K562 (cell line): ENCODE measurements at regions not wholly inside any gene's neighbourhood (a gene's known extent, or its start where the extent isn't known, plus 50 kb on each side); places are given as distances from the start of the nearest gene placed in this dataset.

Experiments
- BRF1 ChIP-seq: IDR thresholded peaks from 3 replicates; pipeline ENCODE4 v1.6.1; 2011; ENCODE audit warnings: borderline replicate concordance, mild to moderate bottlenecking; ENCODE audit not compliant: insufficient read length; ENCODE audit errors: extremely low read depth
- CBFA2T3 ChIP-seq: fragments of 450-650 bp; IDR thresholded peaks from 2 replicates; pipeline ENCODE4 v1.6.1; 2017
- DPF2 ChIP-seq: fragments of 450-650 bp; IDR thresholded peaks from 2 replicates; pipeline ENCODE4 v1.6.1; 2016
- EP300 ChIP-seq: IDR thresholded peaks from 2 replicates; pipeline ENCODE4 v1.6.1; 2012; ENCODE audit warnings: low read length, improper control_type of control experiment
- GABPB2 ChIP-seq: fragments of 250-450 bp; sonication (Bioruptor Pico); conservative IDR thresholded peaks from 2 replicates; pipeline ENCODE4 v1.5.1; 2021; ENCODE audit warnings: mild to moderate bottlenecking
- GTF2F1 ChIP-seq: IDR thresholded peaks from 2 replicates; pipeline ENCODE4 v1.6.1; 2011; ENCODE audit warnings: low read depth, low read length, improper control_type of control experiment
- HMG20B ChIP-seq: fragments of 250-450 bp; sonication (Bioruptor Pico); IDR thresholded peaks from 2 replicates; pipeline ENCODE4 v1.5.0; 2021; ENCODE audit warnings: mild to moderate bottlenecking
- HSF4 ChIP-seq: fragments of 250-450 bp; sonication (Bioruptor Pico); IDR thresholded peaks from 2 replicates; pipeline ENCODE4 v2.1.2; 2022; ENCODE audit warnings: mild to moderate bottlenecking, moderate library complexity, borderline replicate concordance
- ILF3 ChIP-seq: fragments of 450-650 bp; IDR thresholded peaks from 2 replicates; pipeline ENCODE4 v1.6.1; 2018; ENCODE audit warnings: antibody characterized with exemption, mild to moderate bottlenecking, moderate library complexity, borderline replicate concordance
- JUNB ChIP-seq: fragments of 450-650 bp; formaldehyde crosslinking; conservative IDR thresholded peaks from 2 replicates; pipeline ENCODE4 v1.4.0; 2020; ENCODE audit warnings: mild to moderate bottlenecking
- KDM1A ChIP-seq, 2 experiments: fragments of 450-650 bp; IDR thresholded peaks; 2 replicates each; pipeline ENCODE4 v1.6.1; 2016; ENCODE audit warnings: mild to moderate bottlenecking in 2 of 2
- KDM4B ChIP-seq, 2 experiments: fragments of 450-650 bp in 1 of 2; sonication (generic) in 1 of 2; IDR thresholded peaks; 2 replicates each; pipeline ENCODE4 v1.6.1; 2016 to 2017; ENCODE audit warnings: borderline replicate concordance in 2 of 2, antibody characterized with exemption in 1 of 2, low read depth in 1 of 2, mild to moderate bottlenecking in 1 of 2
- MAFG ChIP-seq: fragments of 450-650 bp; conservative IDR thresholded peaks from 2 replicates; pipeline ENCODE4 v1.6.1; 2016; ENCODE audit warnings: missing genetic modification characterization, missing compliant biosample characterization
- NCOA4 ChIP-seq: fragments of 450-650 bp; IDR thresholded peaks from 2 replicates; pipeline ENCODE4 v1.6.1; 2018; ENCODE audit warnings: mild to moderate bottlenecking; ENCODE audit not compliant: partially characterized antibody
- NFATC3 ChIP-seq: fragments of 450-650 bp; IDR thresholded peaks from 2 replicates; pipeline ENCODE4 v1.6.1; 2017; ENCODE audit warnings: mild to moderate bottlenecking
- POLR2A ChIP-seq: fragments of 450-650 bp; conservative IDR thresholded peaks from 2 replicates; pipeline ENCODE4 v1.6.1; 2016
- POLR2G ChIP-seq: fragments of 200-400 bp; formaldehyde crosslinking; IDR thresholded peaks from 2 replicates; pipeline ENCODE4 v1.6.1; 2017; ENCODE audit warnings: low read depth, mild to moderate bottlenecking, antibody characterized with exemption, low read length, moderate library complexity
- RB1 ChIP-seq: fragments of 450-650 bp; IDR thresholded peaks from 2 replicates; pipeline ENCODE4 v1.6.1; 2017; ENCODE audit warnings: low read depth, mild to moderate bottlenecking
- RBM25 ChIP-seq: fragments of 200-400 bp; formaldehyde crosslinking; IDR thresholded peaks from 2 replicates; pipeline ENCODE4 v1.6.1; 2018; ENCODE audit warnings: low read length, low read depth, moderate library complexity; ENCODE audit not compliant: severe bottlenecking
- RFX7 ChIP-seq: fragments of 250-450 bp; sonication (Bioruptor Pico); IDR thresholded peaks from 2 replicates; pipeline ENCODE4 v1.5.1; 2021; ENCODE audit warnings: mild to moderate bottlenecking
- SMAD3 ChIP-seq: fragments of 450-650 bp; formaldehyde crosslinking; conservative IDR thresholded peaks from 2 replicates; pipeline ENCODE4 v1.4.0; 2020; ENCODE audit warnings: mild to moderate bottlenecking
- SMARCB1 ChIP-seq: IDR thresholded peaks from 2 replicates; pipeline ENCODE4 v1.6.1; 2011; ENCODE audit warnings: improper control_type of control experiment, low read depth; ENCODE audit not compliant: insufficient read length
- STAG1 ChIP-seq: sonication (generic); formaldehyde crosslinking; IDR thresholded peaks from 2 replicates; pipeline ENCODE4 v1.5.0; 2020; ENCODE audit warnings: missing genetic modification reagents, borderline replicate concordance
- TCFL5 ChIP-seq: fragments of 250-450 bp; sonication (Bioruptor Pico); conservative IDR thresholded peaks from 2 replicates; pipeline ENCODE4 v1.6.1; 2021; ENCODE audit warnings: mild to moderate bottlenecking, moderate library complexity, matching md5 sums
- TFAM ChIP-seq: fragments of 250-450 bp; sonication (Bioruptor Pico); conservative IDR thresholded peaks from 2 replicates; pipeline ENCODE4 v1.5.0; 2021; ENCODE audit warnings: mild to moderate bottlenecking, moderate library complexity
- TF ChIP-seq, protein P1 (sequence below): fragments of 450-650 bp; IDR thresholded peaks from 2 replicates; pipeline ENCODE4 v1.6.1; 2017; ENCODE audit warnings: mild to moderate bottlenecking, moderate library complexity
- TF ChIP-seq, protein P2 (sequence below), 2 experiments: fragments of 450-650 bp; conservative IDR thresholded peaks; 2 replicates each; pipeline ENCODE4 v1.6.1; 2017; ENCODE audit warnings: mild to moderate bottlenecking in 2 of 2, moderate library complexity in 2 of 2
- TF ChIP-seq, protein P3 (sequence below): IDR thresholded peaks from 2 replicates; pipeline ENCODE4 v1.6.1; 2014; ENCODE audit warnings: antibody characterized with exemption

DNA sequence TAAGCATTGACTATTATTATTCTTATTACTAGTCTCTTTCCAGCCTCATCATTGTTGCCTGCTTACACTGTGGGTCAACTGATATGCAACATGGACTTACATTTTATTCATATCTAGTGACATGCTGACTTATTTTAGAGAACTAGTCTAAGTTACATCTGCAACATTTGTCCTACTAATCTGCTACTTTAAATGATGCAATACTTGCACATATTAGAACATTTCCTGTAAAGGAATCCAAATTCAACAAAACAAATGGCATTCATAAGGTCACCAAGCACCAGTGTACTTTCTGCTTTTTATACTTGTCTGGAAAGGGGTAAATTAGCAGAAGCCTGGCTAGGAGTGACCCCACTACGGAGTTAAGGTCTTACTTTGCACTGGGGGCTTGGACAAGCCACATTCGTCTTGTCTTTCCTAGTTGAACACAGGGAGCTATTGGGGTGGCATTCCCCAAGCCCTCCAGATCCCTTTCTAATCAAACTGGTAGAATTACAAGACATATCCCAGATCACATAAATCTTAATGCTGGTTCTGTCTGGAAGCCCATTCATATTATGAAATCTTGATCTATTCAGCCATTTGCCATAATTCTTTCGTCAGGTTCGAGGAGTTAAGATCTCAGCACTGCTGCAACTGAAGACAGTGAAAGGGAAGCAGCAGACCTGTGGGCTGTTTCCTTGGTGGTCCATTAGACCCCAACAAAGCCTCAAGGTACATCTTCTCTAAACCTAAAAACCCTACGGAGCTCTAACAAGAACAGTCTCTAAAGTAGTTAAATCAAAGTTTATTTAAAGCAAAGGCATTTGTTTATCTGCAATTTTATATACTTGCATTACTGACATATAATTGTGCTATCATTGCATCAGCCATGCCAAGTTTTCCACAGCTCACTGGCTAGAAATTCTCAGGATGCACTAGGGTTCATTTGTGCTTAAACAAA is 49.9 kb upstream of the RTN4 start (continued):
- no peak for TF ChIP-seq POLR2G
- TF ChIP-seq BRF1 = no peak
- TF ChIP-seq, protein P1, sequence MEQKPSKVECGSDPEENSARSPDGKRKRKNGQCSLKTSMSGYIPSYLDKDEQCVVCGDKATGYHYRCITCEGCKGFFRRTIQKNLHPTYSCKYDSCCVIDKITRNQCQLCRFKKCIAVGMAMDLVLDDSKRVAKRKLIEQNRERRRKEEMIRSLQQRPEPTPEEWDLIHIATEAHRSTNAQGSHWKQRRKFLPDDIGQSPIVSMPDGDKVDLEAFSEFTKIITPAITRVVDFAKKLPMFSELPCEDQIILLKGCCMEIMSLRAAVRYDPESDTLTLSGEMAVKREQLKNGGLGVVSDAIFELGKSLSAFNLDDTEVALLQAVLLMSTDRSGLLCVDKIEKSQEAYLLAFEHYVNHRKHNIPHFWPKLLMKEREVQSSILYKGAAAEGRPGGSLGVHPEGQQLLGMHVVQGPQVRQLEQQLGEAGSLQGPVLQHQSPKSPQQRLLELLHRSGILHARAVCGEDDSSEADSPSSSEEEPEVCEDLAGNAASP = no peak
- TF ChIP-seq POLR2A = no peak
- no peak for TF ChIP-seq SMAD3 (CRISPR knock-in tag)
- TF ChIP-seq KDM4B (IDR thresholded peaks at IDR 0.05; ENCODE audit: borderline replicate concordance in 2 of 2, low read depth in 1 of 2) = no peak
- no peak for TF ChIP-seq RFX7
- TF ChIP-seq HSF4 (CRISPR knock-in tag) = peak; percentile 52; the same call in 1 of the 2 replicates
- no peak for TF ChIP-seq GABPB2
- no peak for TF ChIP-seq STAG1 (CRISPR knock-in tag)
- TF ChIP-seq RBM25 = no peak
- TF ChIP-seq KDM1A (IDR thresholded peaks at IDR 0.05) = no peak
- TF ChIP-seq SMARCB1 = no peak
- TF ChIP-seq HMG20B (CRISPR knock-in tag) = no peak
- peak; percentile 59 for TF ChIP-seq EP300
- no peak; the same call in 1 of the 2 replicates for TF ChIP-seq JUNB (CRISPR knock-in tag)
- TF ChIP-seq RB1 = no peak
- TF ChIP-seq, protein P2, sequence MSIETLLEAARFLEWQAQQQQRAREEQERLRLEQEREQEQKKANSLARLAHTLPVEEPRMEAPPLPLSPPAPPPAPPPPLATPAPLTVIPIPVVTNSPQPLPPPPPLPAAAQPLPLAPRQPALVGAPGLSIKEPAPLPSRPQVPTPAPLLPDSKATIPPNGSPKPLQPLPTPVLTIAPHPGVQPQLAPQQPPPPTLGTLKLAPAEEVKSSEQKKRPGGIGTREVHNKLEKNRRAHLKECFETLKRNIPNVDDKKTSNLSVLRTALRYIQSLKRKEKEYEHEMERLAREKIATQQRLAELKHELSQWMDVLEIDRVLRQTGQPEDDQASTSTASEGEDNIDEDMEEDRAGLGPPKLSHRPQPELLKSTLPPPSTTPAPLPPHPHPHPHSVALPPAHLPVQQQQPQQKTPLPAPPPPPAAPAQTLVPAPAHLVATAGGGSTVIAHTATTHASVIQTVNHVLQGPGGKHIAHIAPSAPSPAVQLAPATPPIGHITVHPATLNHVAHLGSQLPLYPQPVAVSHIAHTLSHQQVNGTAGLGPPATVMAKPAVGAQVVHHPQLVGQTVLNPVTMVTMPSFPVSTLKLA (conservative IDR thresholded peaks at IDR 0.05) = no peak
- TF ChIP-seq GTF2F1 = no peak
- no peak for TF ChIP-seq MAFG (tag)
- no peak for TF ChIP-seq ILF3
- TF ChIP-seq DPF2 = no peak; the same call in 1 of the 2 replicates
- no peak for TF ChIP-seq TFAM (CRISPR knock-in tag)
- TF ChIP-seq NFATC3 = no peak
- no peak for TF ChIP-seq CBFA2T3
- TF ChIP-seq TCFL5 (CRISPR knock-in tag) = 0 out of 2 replicates have a peak, but pooled peaks have one; percentile 16
- TF ChIP-seq, protein P3, sequence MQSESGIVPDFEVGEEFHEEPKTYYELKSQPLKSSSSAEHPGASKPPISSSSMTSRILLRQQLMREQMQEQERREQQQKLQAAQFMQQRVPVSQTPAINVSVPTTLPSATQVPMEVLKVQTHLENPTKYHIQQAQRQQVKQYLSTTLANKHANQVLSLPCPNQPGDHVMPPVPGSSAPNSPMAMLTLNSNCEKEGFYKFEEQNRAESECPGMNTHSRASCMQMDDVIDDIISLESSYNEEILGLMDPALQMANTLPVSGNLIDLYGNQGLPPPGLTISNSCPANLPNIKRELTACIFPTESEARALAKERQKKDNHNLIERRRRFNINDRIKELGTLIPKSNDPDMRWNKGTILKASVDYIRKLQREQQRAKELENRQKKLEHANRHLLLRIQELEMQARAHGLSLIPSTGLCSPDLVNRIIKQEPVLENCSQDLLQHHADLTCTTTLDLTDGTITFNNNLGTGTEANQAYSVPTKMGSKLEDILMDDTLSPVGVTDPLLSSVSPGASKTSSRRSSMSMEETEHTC = no peak
- TF ChIP-seq NCOA4 = no peak
